ENCODE measurements at regions not wholly inside any gene's neighbourhood (a gene's known extent, or its start where the extent isn't known, plus 50 kb on each side); places are given as distances from the start of the nearest gene placed in this dataset.

GRCh38 chr1:67540025-67540732 is 110.0 kb upstream of the SERBP1 start:
- no peak overlapping the region for H2BK12ac ChIP-seq (ENCODE audit: insufficient read length, low read depth, low read length)
- no peak overlapping the region for H3K4ac ChIP-seq (ENCODE audit: low read depth, low read length)
- H3K4me1 Mint-ChIP-seq: peaks cover 0 to 6% of the 10 kb centered on the region in 2 experiments; a peak in 2 of 4 replicates
- H3K27me3 Mint-ChIP-seq (ENCODE audit: low read depth): peaks cover 17% of the 10 kb centered on the region
- no peak overlapping the region for H3K4me2 ChIP-seq (ENCODE audit: insufficient read depth, insufficient read length, low read length)
- no peak overlapping the region for H2BK120ac ChIP-seq (ENCODE audit: low read depth, low read length, poor library complexity, severe bottlenecking)
- no peak overlapping the region for H2AFZ ChIP-seq (ENCODE audit: low read length)
- no peak overlapping the region for H2BK5ac ChIP-seq (ENCODE audit: insufficient read length, low read length)
- H3K9me3 Mint-ChIP-seq: no peaks in the 10 kb centered on the region
- H3K27me3 ChIP-seq (ENCODE audit: insufficient read depth, low read length): no peaks in the 10 kb centered on the region
- no peak overlapping the region for H3K27ac Mint-ChIP-seq
- H4K91ac ChIP-seq (ENCODE audit: insufficient read length, low read depth, low read length): no peak overlapping the region
- no peak overlapping the region for H3K4me3 Mint-ChIP-seq
- no peak overlapping the region for H3K56ac ChIP-seq (ENCODE audit: insufficient read length, low read depth, low read length)
- H3T11ph ChIP-seq (ENCODE audit: low read length): no peak overlapping the region
- no peak overlapping the region for H2BK15ac ChIP-seq (ENCODE audit: low read depth, low read length)
- H2AK5ac ChIP-seq (ENCODE audit: insufficient read length, low read length): no peak overlapping the region
- H3K36me3 Mint-ChIP-seq (ENCODE audit: insufficient read depth in 1 of 3, low read depth in 3 of 3): no peaks in the 10 kb centered on the region
- H4K8ac ChIP-seq (replicated peaks; ENCODE audit: insufficient read length, low read depth, low read length): no peak overlapping the region
- H3K23ac ChIP-seq (ENCODE audit: insufficient read length, low read depth, low read length): no peak overlapping the region
- H3K4me1 ChIP-seq (ENCODE audit: insufficient read depth, low read length): no peaks in the 10 kb centered on the region
- peak overlapping the region; percentile 68 for H4K5ac ChIP-seq (ENCODE audit: insufficient read length, low read depth, low read length)
- H3K9me3 ChIP-seq (ENCODE audit: control insufficient read depth, low read depth, low read length): no peaks in the 10 kb centered on the region
- no peak overlapping the region for H2BK20ac ChIP-seq (ENCODE audit: low read depth, low read length, poor library complexity, severe bottlenecking)
- H3K18ac ChIP-seq (ENCODE audit: insufficient read length, low read depth, low read length): no peak overlapping the region
- no peak for TF ChIP-seq CTCF (conservative IDR thresholded peaks at IDR 0.05)
- no peaks in the 10 kb centered on the region for H3K23me2 ChIP-seq (ENCODE audit: insufficient read length, low read depth, low read length, poor library complexity, severe bottlenecking)
- H3K79me1 ChIP-seq (ENCODE audit: insufficient read depth, low read depth, low read length, poor library complexity, severe bottlenecking): no peaks in the 10 kb centered on the region
- DNase-seq: no peak
- H3K14ac ChIP-seq (ENCODE audit: insufficient read depth, low read length): no peak overlapping the region
- no CpG with 5 or more reads among the region's 9 CpGs for WGBS (ENCODE audit: extremely low coverage, insufficient read length, low lambda C conversion rate)
- H3K9ac ChIP-seq (ENCODE audit: extremely low read depth, insufficient read length, low read length): no peak overlapping the region
- no peak overlapping the region for H3K27ac ChIP-seq (ENCODE audit: insufficient read length, low read depth, low read length)
- H4K20me1 ChIP-seq (ENCODE audit: control insufficient read depth, insufficient read depth, insufficient read length): no peaks in the 10 kb centered on the region
- no peaks in the 10 kb centered on the region for H3K79me2 ChIP-seq (ENCODE audit: insufficient read depth, low read length)

Measured in H9 (cell line).